ENCODE measurements at regions not wholly inside any gene's neighbourhood (a gene's known extent, or its start where the extent isn't known, plus 50 kb on each side); places are given as distances from the start of the nearest gene placed in this dataset.

DNA sequence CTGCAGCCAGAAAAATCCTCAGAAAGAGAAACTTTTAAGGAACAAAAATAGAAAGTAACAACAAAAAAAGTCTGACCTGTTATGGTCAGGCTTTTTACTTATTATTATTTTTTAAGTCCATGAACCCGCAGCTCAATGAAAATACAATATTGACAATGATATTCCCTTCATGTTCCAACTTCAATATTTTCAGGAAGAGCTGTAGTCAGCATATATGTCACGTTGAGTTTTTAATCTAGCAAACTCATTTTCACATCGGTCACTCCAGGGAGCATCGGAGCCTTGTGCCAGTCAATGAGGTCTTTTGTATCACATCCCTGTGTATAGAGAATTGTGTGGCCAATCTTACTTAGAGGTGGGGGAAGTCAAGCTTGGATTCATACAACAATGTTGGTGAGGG is 568.4 kb upstream of the GCFC2 start:
- Histone ChIP-seq H3K4me2 (no peak overlapping the region), H3F3A (replicated peaks; ENCODE audit: insufficient read depth) (no peaks in the 10 kb centered on the region), H3K9me3 (no peaks in the 10 kb centered on the region), H3K27me3 (ENCODE audit: insufficient read depth) (no peaks in the 10 kb centered on the region), H3K36me3 (replicated peaks in 1 of 2; ENCODE audit: control insufficient read depth in 1 of 2, insufficient read depth in 2 of 2, low read length in 1 of 2) (no peaks in the 10 kb centered on the region), H3K27ac (ENCODE audit: low read depth in 2 of 2, low read length in 1 of 2) (peak overlapping the region in 1 of 2 experiments; percentile 100; a peak in 2 of 4 replicates), H3K79me2 (ENCODE audit: insufficient read depth) (no peaks in the 10 kb centered on the region), H3K4me1 (ENCODE audit: control insufficient read depth in 1 of 2, insufficient read depth in 2 of 2, low read depth in 1 of 2, low read length in 1 of 2) (peaks cover 6 to 28% of the 10 kb centered on the region in 2 experiments; a peak in 3 of 4 replicates), H3K9ac (no peak overlapping the region), H2AFZ (ENCODE audit: low read depth) (no peak overlapping the region), H3K4me3 (ENCODE audit: low read depth in 2 of 2, low read length in 1 of 2) (no peak overlapping the region), H4K20me1 (ENCODE audit: insufficient read depth) (no peaks in the 10 kb centered on the region), H3K9me2 (no peaks in the 10 kb centered on the region)
- WGBS (ENCODE audit: low lambda C conversion rate) = 62% methylated on average over 4 of the region's 4 CpGs
- ChIA-PET POLR2A (no interaction called here), CTCF (interaction anchor here (1.1 to 1.7 kb wide), 5 partner anchors 10 to 388 kb away, joined by 3 to 4 read pairs (median 4); no protein-coding TSS in a partner anchor)
- TF ChIP-seq ELF1 (IDR thresholded peaks at IDR 0.05) = no peak
- no peak for TF ChIP-seq USF2 (IDR thresholded peaks at IDR 0.05; ENCODE audit: borderline replicate concordance, low read depth, low read length)
- TF ChIP-seq PBX3 (IDR thresholded peaks at IDR 0.05) = no peak
- no peak for TF ChIP-seq TEAD4 (IDR thresholded peaks at IDR 0.05; ENCODE audit: borderline replicate concordance, insufficient read depth)
- no peak for TF ChIP-seq NFIC (IDR thresholded peaks at IDR 0.05; ENCODE audit: borderline replicate concordance)
- no peak for TF ChIP-seq FOXM1 (IDR thresholded peaks at IDR 0.05; ENCODE audit: low read depth)
- TF ChIP-seq, protein P1, sequence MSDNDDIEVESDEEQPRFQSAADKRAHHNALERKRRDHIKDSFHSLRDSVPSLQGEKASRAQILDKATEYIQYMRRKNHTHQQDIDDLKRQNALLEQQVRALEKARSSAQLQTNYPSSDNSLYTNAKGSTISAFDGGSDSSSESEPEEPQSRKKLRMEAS (IDR thresholded peaks at IDR 0.05; ENCODE audit: low read depth) = no peak
- TF ChIP-seq JUND (IDR thresholded peaks at IDR 0.05) = no peak
- TF ChIP-seq TAF1 (IDR thresholded peaks at IDR 0.05; ENCODE audit: borderline replicate concordance, low read depth, low read length) = no peak
- TF ChIP-seq SMC3 (IDR thresholded peaks at IDR 0.05; ENCODE audit: low read depth, low read length) = no peak
- TF ChIP-seq RFX5 (IDR thresholded peaks at IDR 0.05; ENCODE audit: low read length) = no peak
- TF ChIP-seq RCOR1 (IDR thresholded peaks at IDR 0.05; ENCODE audit: low read length) = no peak
- TF ChIP-seq YY1 (IDR thresholded peaks at IDR 0.05; ENCODE audit: low read depth) = no peak
- TF ChIP-seq POLR2AphosphoS5 (IDR thresholded peaks at IDR 0.05; ENCODE audit: low read depth, low read length) = no peak
- TF ChIP-seq MEF2A (IDR thresholded peaks at IDR 0.05; ENCODE audit: borderline replicate concordance, low read depth) = no peak
- no peak for TF ChIP-seq REST (IDR thresholded peaks at IDR 0.05; ENCODE audit: low read depth, low read length)
- TF ChIP-seq, protein P2, sequence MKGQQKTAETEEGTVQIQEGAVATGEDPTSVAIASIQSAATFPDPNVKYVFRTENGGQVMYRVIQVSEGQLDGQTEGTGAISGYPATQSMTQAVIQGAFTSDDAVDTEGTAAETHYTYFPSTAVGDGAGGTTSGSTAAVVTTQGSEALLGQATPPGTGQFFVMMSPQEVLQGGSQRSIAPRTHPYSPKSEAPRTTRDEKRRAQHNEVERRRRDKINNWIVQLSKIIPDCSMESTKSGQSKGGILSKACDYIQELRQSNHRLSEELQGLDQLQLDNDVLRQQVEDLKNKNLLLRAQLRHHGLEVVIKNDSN (IDR thresholded peaks at IDR 0.05; ENCODE audit: borderline replicate concordance, low read depth) = no peak
- TF ChIP-seq FOSL2 (IDR thresholded peaks at IDR 0.05; ENCODE audit: borderline replicate concordance, low read depth) = no peak
- DNase-seq = no peak
